ENCODE measurements at regions not wholly inside any gene's neighbourhood (a gene's known extent, or its start where the extent isn't known, plus 50 kb on each side); places are given as distances from the start of the nearest gene placed in this dataset.
"Not testable (repeated sequence)": the region's sequence is repeated elsewhere in the genome, so short reads cannot be mapped to it uniquely, and the experiment has no call there.

DNA sequence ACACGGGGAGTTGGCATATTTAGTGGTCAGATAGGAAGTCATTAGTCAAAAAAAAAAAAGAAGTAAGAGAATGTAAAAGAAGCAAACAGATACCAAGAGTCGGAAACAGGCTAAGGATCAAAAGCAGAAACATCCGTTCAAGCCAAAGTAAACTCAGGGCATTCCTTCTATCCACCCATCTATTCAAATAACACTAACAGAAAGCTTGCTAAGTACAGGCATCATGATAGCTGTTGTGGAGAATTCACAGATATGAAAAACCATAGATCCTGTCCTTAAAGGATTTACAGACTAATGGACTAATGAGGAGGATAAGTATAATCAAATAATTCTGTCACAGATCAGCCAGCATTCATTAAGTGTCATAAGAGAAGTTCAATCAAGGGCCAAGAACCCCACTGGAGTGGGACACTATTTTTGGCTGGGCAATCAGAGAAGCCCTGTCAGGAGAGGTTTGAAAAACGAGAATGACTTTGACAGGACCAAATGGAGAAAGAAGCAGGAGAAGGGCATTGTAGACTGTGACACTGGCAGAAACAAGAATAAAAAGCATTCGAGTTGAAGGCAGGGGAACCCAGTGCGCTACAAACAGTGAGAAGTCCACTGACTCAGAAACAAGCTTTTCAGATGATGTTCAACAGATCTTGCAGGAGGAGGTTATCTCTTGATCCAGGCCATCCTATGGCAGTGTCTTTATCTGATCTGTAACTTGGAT, 154.2 kb upstream of the TSLP start:
- no peak for FAIRE-seq

DNA sequence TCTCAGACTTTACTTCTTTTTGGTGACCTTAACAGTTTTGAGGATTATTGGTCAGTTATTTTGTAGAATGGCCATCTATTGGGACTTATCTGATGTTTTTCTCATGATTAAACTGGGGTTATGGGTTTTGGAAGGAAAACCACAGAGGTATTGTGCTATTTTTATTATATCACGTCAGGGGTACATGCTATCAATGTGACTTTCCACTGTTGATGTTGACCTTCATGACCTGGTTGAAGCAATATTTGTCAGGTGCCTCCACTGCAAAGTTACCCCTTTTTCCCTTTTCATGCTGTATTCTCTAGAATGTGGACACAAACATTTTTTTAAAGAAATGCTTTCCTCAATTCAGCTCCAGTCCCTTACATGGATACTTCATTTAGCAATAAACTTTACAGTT, 152.8 kb upstream of the TSLP start:
- DNase-seq (ENCODE audit: low spot score) = no peak
- FAIRE-seq = no peak

More for the DNA sequence above, 154.2 kb upstream of the TSLP start:
- DNase-seq (ENCODE audit: low spot score) = no peak

- FAIRE-seq (no peak), DNase-seq (ENCODE audit: low spot score) (no peak)
These were observed 147.5 kb upstream of the TSLP start for GRCh38 chr5:110923971-110924370.

GRCh38 chr5:110925398-110925797, 146.1 kb upstream of the TSLP start:
- no peak for DNase-seq (ENCODE audit: low spot score)
- no peak for FAIRE-seq

DNA sequence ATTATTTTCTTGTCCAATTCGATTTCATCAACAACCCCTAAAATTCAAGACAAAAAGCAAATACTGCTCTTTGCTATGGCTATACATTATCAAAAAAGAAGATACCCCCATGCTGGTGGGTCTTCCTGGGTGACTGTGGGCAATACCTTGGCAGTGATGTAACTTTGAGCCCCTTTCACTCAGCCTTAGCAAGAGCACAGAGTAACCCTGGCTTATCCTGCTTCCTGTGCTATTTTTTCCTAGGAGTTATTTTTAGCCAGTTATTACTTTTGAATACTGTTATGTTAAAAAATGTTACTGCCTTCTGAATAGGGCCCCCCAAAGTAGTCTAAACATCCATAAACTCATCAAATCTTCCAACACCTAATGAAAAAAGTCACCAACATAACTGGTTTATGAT, 145.6 kb upstream of the TSLP start:
- no peak for DNase-seq (ENCODE audit: low spot score)
- no peak for FAIRE-seq

DNA sequence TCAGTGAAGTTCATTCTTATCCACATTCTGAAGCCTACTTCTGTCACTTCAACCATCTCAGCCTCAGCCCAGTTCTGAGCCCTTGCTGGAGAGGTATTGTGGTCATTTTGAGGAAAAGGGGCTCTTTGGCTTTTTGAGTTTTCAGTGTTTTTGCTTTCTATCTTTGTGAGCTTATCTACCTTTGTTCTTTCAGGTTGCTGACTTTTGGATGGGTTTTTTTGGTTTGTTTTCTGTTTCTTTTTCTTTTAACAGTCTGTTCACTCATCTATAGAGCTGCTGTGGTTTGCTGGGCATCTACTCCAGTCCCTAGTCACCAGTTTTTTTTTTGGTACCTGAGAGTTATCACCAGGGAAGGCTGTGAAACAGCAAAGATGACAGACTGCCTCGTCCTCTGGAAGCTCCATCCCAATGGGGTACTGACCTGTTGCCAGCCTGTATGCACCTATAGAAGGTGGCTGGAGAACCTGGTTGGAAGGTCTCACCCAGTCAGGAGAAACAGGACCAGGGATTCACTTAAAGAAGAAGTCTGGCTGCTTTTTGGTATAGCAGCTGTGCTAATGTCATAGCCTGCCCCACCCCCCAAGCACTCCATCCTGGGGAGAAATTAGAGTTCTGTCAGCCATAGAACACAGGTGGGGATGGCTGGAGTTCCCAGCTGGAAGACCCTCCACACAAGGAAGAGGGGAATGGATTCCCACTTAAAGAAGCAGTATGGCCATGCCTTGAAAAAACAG, 138.6 kb upstream of the TSLP start:
- DNase-seq (ENCODE audit: low spot score) = no peak
- FAIRE-seq = no peak

DNA sequence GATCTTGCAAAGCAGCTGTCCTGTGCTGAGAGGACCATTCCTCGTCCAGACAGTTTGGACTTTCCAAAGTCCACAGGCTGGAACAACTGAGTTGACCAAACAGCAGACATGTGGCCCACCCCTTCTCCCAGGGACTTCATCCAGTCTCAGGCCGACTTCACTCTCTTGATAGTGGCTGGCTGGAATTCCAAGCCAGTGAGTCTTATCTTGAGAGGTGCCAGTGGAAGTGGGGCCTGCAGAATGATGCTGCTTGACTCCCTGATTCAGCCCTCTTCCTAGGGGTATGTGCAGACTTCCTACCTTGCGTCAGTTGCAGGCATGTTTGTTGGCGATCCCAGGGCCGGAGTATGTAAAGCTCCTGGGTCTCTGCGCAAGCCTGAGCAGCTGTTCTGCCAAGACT, 131.4 kb upstream of the TSLP start:
- no peak for FAIRE-seq
- DNase-seq (ENCODE audit: low spot score) = no peak

DNA sequence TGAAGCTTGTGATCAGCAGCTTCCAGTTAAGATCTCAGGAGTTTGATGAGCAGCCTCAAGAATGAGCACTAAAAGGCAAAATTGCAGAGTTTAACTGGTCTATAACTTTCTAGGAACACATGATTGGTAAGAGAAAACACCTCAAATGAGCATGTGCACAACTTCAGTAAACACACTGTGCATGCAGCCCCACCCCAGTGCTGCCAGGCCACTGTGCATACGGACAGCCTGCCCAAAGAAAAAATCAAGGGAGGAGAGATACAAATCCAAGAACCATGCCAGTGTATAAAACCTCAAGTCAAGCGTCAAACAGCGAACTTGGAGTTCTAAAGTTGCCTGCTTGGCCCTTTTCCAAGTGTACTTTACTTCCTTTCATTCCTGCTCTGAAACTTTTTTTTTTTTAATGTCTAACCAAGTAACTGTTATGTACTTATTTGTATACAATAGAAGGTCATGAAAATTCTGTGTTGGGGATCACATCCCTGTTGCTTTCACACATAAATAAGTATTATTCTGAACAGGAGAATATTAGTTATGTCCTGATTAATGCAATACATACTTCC, 125.6 kb upstream of the TSLP start:
- no peak for FAIRE-seq
- no peak for DNase-seq (ENCODE audit: low spot score)

- DNase-seq (ENCODE audit: low spot score) (no peak), FAIRE-seq (no peak)
These were observed 120.1 kb upstream of the TSLP start for GRCh38 chr5:110951373-110951791.

DNA sequence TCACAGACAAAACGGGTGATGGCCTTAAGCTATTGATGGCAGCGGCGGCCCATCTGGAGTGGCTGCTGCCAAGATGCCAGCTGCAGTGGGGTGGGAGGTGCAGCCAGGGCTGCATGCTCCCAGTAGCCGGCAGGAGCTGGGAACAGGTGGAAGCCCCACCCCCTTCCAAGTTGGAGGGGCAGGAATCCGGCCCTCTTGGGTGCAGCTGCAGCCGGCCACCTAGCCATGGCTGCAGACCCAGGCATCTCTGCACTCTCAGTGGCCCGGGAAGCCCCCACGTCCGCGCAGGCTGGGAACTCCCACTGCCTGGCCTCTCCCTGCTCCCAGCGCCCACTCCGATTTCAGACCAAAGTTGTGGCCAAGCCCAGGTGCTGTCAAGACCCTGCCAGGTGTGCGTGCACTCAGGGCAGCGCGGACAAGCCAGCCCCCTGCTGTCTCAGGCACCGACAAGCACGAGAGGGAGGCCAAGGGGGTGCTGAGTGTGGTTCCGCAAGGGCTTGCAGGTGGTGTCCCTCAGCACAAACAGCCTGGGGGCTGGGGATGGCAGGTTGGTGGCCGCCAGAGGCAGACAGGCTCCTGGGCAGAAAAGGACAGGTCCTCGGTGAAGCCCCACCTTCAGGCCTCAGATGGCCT, 115.1 kb upstream of the TSLP start:
- no peak for DNase-seq (ENCODE audit: low spot score)

GRCh38 chr5:110956913-110957813, 114.3 kb upstream of the TSLP start:
- FAIRE-seq = no peak
- DNase-seq (ENCODE audit: low spot score) = no peak

More for the DNA sequence above, 115.1 kb upstream of the TSLP start:
- no peak for FAIRE-seq

DNA sequence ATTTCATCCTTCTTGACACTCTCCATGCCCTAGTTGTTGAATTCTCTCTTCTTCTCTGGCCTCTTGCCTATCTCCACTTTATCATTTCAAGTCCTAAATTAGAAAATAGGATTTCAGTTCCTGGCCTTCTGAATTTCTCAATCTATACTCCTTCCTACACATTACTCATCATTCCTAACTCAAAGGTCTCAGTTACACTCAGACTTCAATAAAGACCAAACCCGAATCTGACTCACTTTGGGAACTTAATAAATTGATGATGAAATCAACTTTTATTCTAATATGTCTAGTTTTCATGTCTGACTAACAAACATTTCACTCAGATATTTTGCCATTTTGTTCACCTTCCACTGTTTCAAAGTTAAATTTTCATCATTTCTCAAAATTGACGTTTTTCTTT, 113.6 kb upstream of the TSLP start:
- FAIRE-seq (no peak), DNase-seq (ENCODE audit: low spot score) (no peak)

- DNase-seq (ENCODE audit: low spot score) = no peak
- FAIRE-seq = no peak
These were observed 108.0 kb upstream of the TSLP start for GRCh38 chr5:110963495-110963894.

DNA sequence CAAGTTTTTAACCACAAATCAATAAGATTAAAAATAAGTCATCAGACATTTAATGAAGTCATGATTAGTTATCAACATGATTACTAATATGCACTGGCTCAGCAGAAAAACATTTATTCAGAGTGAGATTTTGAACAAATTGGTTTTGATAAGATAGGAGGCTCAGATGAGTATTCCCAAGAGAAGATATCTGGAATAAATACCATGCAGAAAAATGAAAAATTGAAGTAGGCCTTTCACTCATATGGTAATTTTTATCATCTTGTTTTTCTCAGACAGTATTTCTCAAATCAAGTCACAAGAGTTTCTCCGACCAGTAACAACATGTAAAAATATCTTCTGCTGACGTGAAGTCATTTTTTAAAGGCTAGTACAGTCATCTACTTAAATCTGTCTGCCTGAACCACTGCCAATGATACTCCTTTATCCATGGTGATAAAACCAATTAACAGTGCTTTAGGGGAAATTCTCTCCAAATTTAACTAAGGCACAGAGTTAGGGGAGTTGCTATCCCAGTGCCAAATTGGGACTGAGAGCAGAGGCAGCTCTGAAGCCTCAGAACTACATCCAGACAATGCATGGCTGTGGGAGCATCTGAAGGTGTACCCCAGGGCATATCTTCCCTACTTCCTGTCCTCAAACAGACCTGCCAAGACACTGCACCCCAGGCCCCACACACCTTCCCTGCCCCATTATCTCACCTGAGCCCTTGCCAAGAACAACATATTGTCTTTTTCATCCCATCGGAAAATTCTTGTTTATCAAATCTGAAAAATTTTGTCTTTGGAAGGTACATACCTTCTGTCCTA, 105.5 kb upstream of the TSLP start:
- DNase-seq (ENCODE audit: low spot score) = no peak
- FAIRE-seq = no peak

- DNase-seq (ENCODE audit: low spot score) = no peak
- FAIRE-seq = no peak
These were observed 103.1 kb upstream of the TSLP start for GRCh38 chr5:110968246-110969005.

DNA sequence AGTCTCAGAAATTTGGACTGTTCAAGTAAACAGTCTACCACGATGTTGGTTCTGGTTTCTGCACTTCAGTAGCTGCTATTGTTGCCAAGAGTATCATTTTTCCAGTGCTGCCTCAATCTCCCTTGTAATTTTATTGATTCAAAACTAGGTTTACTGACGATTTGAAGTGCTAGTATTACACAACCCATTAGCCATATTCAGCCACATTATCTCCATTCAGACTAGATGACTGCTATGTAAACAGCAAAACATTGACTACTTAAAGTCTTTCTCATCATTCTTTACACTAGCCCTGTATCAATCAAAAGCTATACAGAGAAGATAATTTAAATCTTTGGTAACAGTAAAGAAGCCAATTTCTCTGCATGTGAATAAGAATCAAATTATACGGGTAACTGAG, 102.0 kb upstream of the TSLP start:
- FAIRE-seq = no peak
- no peak for DNase-seq (ENCODE audit: low spot score)

DNA sequence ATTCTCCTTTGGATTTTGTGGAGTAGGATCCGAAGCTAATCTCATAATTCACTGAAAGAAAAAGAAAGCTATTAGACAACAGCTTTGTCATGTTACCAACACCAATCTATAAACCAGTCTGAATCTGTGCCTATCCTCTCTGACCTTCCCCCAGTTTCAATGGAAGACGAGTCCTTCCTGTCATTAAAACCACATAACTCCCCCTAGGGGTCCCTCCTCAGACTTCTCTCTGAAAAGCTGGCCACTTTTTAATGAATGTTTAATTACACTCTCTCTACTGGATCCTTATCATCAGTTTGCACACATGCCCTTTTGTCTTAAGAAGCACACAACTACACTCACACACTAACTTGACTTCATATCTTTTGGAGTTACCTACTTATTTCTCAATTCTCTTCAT, 98.0 kb upstream of the TSLP start:
- DNase-seq (ENCODE audit: low spot score) = no peak
- FAIRE-seq = no peak

DNA sequence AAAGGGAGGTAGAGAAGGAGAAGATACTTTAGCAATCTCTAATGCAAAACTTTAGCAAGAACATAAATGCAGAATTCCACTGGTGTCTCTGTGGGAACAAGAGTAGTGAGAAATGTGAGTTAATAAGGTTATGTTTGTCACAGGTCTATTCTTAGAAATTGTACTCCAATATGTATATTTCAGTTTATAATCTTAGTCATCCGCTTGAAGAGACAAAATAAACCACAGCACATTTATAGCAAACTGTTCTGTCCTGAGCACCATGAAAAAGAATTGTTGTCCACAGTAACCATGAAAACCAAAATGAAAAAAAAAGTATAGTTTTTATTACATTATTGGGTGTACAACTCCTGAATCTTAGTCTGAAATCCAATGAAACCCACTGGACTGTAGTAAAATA, 93.6 kb upstream of the TSLP start:
- FAIRE-seq (no peak), DNase-seq (ENCODE audit: low spot score) (no peak)

DNA sequence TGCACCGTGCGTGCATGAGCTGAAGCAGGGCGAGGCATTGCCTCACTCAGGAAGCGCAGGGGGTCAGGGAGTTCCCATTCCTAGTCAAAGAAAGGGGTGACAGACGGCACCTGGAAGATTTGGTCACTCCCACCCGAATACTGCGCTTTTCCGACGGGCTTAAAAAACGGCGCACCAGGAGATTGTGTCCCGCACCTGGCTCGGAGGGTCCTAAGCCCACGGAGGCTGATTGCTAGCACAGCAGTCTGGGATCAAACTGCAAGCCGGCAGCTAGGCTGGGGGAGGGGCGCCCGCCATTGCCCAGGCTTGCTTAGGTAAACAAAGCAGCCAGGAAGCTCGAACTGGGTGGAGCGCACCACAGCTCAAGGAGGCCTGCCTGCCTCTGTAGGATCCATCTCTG, 85.6 kb upstream of the TSLP start:
- FAIRE-seq; DNase-seq (ENCODE audit: low spot score): not testable (repeated sequence)

- not testable (repeated sequence) for FAIRE-seq; DNase-seq (ENCODE audit: low spot score)
These were observed 83.9 kb upstream of the TSLP start for GRCh38 chr5:110987573-110987972.

Data from urothelium cell line (cell line).